HFFc6 (cell line): ENCODE measurements at regions not wholly inside any gene's neighbourhood (a gene's known extent, or its start where the extent isn't known, plus 50 kb on each side); places are given as distances from the start of the nearest gene placed in this dataset.

Experiments used
- DNase-seq: peaks from one replicate; pipeline ENCODE4 v3.0.0-alpha.2; 2018
- H3K27ac Mint-ChIP-seq: 2 replicates; pipeline ENCODE4 v1.8.0; 2020; ENCODE audit warnings: mild to moderate bottlenecking, mixed read lengths
- H3K27me3 Mint-ChIP-seq: 2 replicates; pipeline ENCODE4 v1.8.0; 2021; ENCODE audit warnings: mild to moderate bottlenecking, moderate library complexity, mixed read lengths; ENCODE audit not compliant: insufficient read depth
- H3K36me3 Mint-ChIP-seq: 2 replicates; pipeline ENCODE4 v1.8.0; 2021; ENCODE audit warnings: low read depth, mixed read lengths
- H3K4me1 Mint-ChIP-seq: 2 replicates; pipeline ENCODE4 v1.8.0; 2020; ENCODE audit warnings: low read depth, mixed read lengths
- H3K4me3 Mint-ChIP-seq: 2 replicates; pipeline ENCODE4 v1.8.0; 2020; ENCODE audit warnings: mild to moderate bottlenecking, moderate library complexity, mixed read lengths
- H3K9me3 Mint-ChIP-seq: 2 replicates; pipeline ENCODE4 v1.8.0; 2020; ENCODE audit warnings: mild to moderate bottlenecking, mixed read lengths
- TF ChIP-seq, protein P1 (sequence below): fragments of 200-600 bp; sonication (generic); IDR thresholded peaks from 2 replicates; pipeline ENCODE4 v1.5.0; 2021; ENCODE audit warnings: antibody characterized with exemption, mild to moderate bottlenecking

DNA sequence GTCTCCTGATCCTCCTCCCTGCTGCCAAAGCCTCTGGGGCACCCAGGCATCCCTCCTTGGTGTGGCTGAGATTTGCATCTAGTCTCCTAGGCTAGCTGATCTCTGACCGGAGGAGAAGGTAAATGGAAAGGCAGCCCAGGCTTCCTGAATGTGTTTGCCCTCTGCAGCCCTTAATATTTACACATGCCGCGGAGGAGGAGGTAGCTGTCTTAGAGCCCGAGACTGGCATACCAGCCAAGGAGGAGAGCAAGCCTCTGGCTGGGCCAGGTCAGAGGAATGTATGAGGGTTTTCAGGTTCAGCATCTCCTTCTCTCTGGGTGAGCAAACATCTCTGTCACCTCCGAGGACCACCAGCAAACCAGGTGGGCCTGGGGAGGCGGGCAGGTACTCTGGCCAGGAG lies 86.0 kb upstream of the GRIK3 start:
- Mint-ChIP-seq H3K4me3 (no peak overlapping the region), H3K27ac (no peak overlapping the region), H3K36me3 (no peaks in the 10 kb centered on the region), H3K9me3 (peaks cover 67% of the 10 kb centered on the region), H3K27me3 (peaks cover 1% of the 10 kb centered on the region; the same call in 1 of the 2 replicates), H3K4me1 (no peaks in the 10 kb centered on the region)
- TF ChIP-seq, protein P1, sequence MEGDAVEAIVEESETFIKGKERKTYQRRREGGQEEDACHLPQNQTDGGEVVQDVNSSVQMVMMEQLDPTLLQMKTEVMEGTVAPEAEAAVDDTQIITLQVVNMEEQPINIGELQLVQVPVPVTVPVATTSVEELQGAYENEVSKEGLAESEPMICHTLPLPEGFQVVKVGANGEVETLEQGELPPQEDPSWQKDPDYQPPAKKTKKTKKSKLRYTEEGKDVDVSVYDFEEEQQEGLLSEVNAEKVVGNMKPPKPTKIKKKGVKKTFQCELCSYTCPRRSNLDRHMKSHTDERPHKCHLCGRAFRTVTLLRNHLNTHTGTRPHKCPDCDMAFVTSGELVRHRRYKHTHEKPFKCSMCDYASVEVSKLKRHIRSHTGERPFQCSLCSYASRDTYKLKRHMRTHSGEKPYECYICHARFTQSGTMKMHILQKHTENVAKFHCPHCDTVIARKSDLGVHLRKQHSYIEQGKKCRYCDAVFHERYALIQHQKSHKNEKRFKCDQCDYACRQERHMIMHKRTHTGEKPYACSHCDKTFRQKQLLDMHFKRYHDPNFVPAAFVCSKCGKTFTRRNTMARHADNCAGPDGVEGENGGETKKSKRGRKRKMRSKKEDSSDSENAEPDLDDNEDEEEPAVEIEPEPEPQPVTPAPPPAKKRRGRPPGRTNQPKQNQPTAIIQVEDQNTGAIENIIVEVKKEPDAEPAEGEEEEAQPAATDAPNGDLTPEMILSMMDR: no peak
- no peak for DNase-seq

DNA sequence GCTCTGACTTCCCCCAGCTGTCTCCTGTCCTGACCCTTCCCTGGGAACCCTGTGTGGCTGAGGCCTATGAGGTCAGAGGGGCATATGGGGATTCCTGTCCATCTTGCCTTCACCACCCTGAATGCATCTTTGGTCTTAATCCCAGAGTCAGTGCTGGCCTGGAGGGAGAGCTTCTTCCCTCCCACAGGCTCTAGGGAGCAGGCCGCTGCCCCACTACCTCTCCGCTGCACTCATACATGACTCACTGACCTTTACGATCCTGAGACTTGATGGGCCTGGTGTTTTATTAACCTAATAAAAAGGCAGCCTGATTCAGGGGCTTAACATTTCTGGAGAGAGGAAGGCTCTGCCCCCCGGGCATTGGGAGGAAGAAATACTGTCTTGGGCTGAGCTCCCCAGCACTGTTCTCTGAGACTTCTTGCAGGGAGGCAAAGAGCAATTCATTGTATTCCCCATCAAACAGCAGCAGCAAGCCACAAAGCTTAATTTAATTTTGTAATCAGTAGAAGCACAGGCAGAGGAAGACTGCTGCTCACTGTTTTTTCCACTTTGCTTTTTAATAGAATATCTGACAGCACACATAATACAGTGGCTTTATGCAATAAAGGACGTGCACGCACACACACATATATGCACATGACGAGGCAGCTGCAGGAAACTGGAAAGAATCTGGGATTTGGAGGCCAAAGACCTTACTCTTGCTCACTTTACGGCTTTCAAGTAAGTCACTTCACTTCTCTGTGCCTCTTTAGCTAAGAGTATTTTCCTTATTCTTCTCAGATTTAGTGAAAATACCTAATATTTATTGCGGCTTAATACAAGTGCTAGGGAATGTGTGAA lies 89.2 kb upstream of the GRIK3 start:
- H3K27ac Mint-ChIP-seq: no peak overlapping the region
- DNase-seq: no peak
- peaks cover 74% of the 10 kb centered on the region for H3K9me3 Mint-ChIP-seq
- H3K36me3 Mint-ChIP-seq: 0 out of 2 replicates have a peak, but pooled peaks cover 2% of the 10 kb centered on the region
- TF ChIP-seq, protein P1: no peak
- H3K4me1 Mint-ChIP-seq: no peaks in the 10 kb centered on the region
- H3K27me3 Mint-ChIP-seq: no peaks in the 10 kb centered on the region
- H3K4me3 Mint-ChIP-seq: no peak overlapping the region

DNA sequence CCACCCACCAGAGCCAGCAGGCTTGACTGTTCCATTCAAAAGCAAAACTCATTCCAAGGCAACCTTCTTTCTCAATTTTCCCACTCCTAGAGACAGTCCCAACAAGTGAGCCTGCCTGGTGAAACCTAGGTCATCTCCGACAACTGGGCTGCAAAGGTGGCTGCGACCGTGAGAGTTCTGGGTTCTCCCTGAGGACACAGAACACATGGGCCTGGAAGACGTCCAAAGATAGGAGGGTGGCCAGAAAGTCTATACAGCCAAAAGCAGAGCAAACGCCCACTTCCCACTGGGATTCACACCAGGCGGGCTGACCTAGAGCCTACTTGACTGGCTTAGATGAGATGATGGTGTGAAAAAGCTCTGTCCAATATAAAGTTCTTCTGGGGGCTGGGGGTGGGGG lies 90.2 kb upstream of the GRIK3 start:
- no peak for DNase-seq
- Mint-ChIP-seq H3K9me3 (peaks cover 70% of the 10 kb centered on the region), H3K4me3 (no peak overlapping the region), H3K36me3 (0 out of 2 replicates have a peak, but pooled peaks cover 5% of the 10 kb centered on the region), H3K27ac (no peak overlapping the region), H3K4me1 (no peaks in the 10 kb centered on the region), H3K27me3 (no peaks in the 10 kb centered on the region)
- TF ChIP-seq, protein P1: no peak

DNA sequence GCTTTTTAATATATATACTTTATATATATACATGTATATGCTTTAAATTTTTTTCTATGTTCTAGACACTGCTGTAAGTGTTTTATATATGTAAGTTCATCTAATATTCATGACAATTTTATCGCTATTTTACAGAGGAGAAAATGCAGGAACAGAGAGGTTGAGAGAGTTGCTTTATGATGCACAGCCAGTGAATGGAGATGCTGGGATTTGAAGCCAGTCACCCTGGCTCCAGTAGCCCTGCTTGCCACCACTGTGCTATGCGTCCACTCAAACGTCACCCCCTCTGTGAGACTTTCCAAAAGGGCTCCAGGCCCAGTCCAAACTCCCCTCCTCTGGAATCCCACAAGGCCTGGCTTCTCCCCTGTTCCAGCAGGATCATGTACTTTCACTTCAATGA lies 91.0 kb upstream of the GRIK3 start:
- H3K9me3 Mint-ChIP-seq: peaks cover 70% of the 10 kb centered on the region
- H3K27ac Mint-ChIP-seq: no peak overlapping the region
- no peaks in the 10 kb centered on the region for H3K4me1 Mint-ChIP-seq
- H3K36me3 Mint-ChIP-seq: 0 out of 2 replicates have a peak, but pooled peaks cover 5% of the 10 kb centered on the region
- no peak overlapping the region for H3K4me3 Mint-ChIP-seq
- TF ChIP-seq, protein P1: no peak
- H3K27me3 Mint-ChIP-seq: no peaks in the 10 kb centered on the region
- no peak for DNase-seq

DNA sequence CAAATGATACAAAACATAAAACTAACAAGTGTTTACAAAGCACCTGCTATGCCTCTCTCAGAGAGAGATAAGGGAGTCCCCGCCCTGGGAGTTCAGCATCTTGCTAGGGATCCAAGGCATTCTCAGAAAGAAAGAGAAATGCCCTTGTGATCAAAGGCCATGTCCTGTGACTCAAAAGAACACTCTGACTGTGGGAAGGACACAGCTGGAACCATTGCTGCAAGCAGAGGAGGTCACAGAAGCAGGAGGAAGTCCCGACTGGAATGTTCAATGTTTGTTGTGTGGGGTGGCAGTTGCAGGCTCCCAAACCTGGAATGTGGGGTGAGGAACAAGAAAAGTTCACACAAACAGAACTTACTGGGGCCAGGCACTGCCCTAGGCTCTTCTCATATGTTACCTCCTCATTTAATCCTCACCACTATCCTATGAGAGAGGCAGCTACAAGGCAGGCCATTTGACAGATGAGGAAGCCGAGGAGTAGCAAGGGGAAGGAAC lies 93.0 kb upstream of the GRIK3 start:
- Mint-ChIP-seq H3K4me3 (no peak overlapping the region), H3K27me3 (no peaks in the 10 kb centered on the region), H3K9me3 (peaks cover 77% of the 10 kb centered on the region), H3K36me3 (0 out of 2 replicates have a peak, but pooled peaks cover 5% of the 10 kb centered on the region), H3K27ac (no peak overlapping the region), H3K4me1 (no peaks in the 10 kb centered on the region)
- TF ChIP-seq, protein P1: no peak
- no peak for DNase-seq
